ENCODE measurements at regions not wholly inside any gene's neighbourhood (a gene's known extent, or its start where the extent isn't known, plus 50 kb on each side); places are given as distances from the start of the nearest gene placed in this dataset.
"Not testable (repeated sequence)": the region's sequence is repeated elsewhere in the genome, so short reads cannot be mapped to it uniquely, and the experiment has no call there.

GRCh38 chr2:875687-876615 lies 74.7 kb upstream of the SNTG2 start:
- DNase-seq = no peak

GRCh38 chr2:873651-874580 lies 76.7 kb upstream of the SNTG2 start:
- DNase-seq = no peak

- DNase-seq = no peak
Measured at GRCh38 chr2:873027-873426, 77.6 kb upstream of the SNTG2 start.

DNA sequence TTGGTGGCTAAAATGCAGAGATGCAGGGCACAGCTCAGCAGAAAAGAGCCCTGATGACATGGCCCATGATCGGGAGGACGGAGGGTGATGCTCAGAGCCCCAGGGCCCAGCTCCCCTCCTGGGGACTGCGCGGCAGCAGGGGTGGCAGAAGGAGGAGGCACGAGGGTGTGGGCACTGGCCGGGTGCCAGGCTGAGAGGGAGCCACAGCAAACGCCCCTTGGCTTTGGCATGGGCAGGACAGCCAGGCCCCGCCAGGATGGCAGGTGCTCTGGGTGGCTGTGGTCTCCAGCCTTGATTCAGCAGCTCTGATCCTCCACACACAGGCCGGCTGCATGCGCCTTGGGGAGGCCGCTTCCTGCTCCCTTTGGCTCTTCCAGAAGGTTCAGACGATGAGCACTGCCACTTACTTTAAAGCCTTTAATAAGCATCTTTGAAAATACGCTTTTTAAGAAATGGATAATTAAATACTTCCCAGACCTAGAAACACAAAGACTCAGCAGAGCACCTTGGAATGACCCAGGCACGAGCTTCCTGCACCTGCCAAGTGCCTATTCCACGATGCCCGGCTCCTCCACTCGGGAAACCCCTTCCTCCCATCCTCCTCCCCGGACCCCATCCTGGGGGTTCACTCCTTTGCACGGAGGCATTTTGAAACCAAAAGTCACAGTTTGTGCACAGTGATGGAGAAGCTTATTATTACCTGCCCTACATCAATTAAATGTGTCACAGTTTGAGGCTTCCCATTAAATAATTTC lies 78.5 kb upstream of the SNTG2 start:
- DNase-seq = no peak

DNA sequence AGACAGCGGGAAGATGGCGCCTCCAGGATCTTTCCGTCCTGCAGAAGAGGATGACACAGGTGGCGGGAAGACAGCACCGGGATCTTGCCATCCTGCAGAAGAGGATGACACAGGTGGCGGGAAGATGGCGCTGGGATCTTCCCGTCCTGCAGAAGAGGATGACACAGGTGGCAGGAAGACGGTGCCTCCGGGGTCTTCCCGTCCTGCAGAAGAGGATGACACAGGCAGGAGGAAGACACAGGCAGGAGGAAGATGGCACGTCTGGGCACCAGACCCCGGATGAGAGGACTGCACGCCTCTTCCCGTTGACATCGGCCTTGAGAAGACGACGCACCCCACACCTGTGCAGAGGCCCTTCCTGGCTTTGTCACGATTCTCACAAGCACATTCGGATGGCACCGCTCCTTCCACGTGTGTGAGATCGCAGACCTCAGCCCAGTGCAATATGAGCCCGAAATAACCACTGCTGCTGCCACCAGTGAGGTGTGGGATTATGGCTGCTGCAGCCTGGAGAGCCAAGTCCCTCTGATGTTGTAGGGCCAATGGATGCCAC lies 79.4 kb upstream of the SNTG2 start:
- no peak for DNase-seq

GRCh38 chr2:870426-870825 lies 80.2 kb upstream of the SNTG2 start:
- no peak for DNase-seq

- DNase-seq = no peak
Measured at GRCh38 chr2:869894-870293, 80.8 kb upstream of the SNTG2 start.

- DNase-seq = no peak
Measured at GRCh38 chr2:869357-869871, 81.2 kb upstream of the SNTG2 start.

- not testable (repeated sequence) for DNase-seq
Measured at GRCh38 chr2:868857-869256, 81.8 kb upstream of the SNTG2 start.

GRCh38 chr2:867296-867695 lies 83.4 kb upstream of the SNTG2 start:
- DNase-seq = no peak

DNA sequence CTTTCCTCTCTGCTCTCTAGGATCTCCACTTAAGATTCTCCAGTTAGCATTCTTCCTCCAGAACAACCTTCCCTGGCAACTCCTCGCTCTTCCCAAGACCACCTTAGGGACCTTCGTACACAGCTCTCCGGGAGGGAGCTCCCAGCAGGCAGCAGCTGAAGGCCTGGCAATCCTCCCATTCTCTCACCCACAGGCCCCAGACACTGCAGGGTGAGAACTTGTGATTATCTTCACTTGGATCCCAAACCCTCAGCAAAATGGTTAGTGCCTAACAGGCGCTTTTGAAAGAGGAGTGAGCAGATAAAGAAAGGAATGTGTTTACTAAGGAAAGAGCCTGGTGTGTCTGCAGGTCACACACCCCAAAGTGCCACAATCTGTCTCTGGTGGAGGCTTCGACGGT lies 83.8 kb upstream of the SNTG2 start:
- no peak for DNase-seq

DNA sequence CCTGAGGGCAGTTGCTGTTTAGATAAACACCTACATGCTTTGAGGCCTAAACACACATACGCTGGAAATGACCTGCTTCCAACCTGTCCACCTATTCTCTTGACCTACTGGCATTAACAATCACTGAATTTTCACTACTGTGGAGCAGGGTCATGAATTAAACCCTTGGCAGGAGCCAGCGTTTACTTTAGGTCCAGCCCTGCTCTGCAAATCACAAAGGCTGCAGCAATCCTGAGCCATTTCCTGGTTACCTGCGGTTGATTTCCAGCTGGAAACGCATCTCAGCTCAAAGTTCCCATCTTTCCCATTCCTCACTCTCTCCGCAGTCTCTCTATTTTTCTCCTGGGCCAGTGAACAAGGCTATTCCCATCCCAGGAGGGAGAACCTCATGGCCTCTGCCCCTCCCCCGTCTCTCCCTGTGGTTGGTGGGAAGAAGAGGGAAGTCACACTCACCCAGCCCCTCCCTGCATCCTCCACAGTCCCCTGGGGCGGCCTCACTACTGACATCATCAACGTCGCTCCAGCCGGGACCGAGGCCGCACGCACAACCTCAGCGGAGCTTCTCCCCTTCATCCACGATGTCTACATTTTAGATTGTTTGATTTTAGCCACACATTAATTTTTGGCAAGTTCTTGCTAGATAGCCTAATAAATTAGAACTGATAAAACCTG lies 84.5 kb upstream of the SNTG2 start:
- DNase-seq = no peak

GRCh38 chr2:864501-865106 lies 86.0 kb upstream of the SNTG2 start:
- DNase-seq = no peak

DNA sequence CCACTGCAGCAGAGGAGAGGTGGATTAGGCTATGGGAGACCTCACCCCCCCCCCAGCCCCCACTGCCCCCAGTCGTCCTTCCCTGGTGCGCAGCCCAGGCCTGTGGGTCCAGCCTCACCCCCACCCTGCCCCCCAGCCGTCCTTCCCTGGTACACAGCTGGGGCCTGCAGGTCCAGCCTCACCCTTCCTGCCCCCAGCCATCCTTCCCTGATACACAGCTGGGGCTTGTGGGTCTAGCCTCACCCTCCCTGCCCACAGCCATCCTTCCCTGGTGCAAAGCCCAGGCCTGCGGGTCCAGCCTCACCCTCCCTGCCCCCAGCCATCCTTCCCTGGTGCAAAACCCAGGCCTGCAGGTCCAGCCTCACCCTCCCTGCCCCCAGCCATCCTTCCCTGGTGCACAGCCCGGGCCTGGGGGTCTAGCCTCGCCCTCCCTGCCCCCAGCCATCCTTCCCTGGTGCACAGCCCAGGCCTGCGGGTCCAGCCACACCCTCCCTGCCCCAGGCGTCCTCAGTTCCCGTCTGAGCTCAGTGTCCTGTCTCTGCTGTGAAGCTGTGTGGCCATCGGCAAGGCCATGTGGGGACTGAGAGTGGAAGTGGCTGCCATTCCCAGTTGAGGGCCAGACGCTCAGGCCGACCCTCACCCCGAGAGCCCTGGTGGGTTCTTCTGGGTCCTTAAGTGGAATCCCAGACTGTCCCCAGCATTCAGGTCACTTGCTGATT lies 86.8 kb upstream of the SNTG2 start:
- DNase-seq = no peak

DNA sequence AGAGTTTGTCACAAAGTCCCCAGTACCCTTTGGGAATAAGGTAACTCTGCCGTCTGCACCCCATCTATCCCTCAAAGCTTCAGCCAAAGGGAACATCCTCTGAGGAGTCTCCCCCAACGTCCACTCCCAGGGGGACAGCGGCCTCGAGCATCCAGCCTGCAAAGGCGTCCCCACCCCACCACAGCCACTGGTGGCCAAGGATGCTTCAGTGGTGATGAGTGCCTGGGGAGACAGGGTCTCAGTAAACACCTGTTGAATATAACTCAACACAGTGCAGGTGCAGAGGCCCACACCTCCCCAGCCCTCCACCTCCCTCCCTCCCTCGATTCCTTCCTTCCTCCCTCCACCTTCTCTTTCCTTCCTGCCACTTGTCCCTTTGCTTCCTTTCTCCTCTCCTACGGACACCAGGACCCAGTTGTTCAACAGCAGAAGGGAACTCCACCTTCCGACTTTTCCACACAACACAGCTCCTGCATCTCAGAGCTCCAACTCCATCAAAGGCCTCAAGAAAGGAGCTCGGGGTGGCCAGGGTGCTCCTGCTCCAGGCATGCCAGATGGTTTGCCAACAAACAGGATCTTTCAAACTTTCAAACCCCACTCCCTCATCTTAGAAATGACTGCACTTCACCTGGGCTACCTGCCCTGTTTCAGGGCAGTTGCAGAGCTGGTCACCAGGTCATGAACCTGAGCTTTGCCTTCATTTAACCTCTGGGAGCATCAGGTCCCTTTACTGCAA lies 87.8 kb upstream of the SNTG2 start:
- DNase-seq = no peak

DNA sequence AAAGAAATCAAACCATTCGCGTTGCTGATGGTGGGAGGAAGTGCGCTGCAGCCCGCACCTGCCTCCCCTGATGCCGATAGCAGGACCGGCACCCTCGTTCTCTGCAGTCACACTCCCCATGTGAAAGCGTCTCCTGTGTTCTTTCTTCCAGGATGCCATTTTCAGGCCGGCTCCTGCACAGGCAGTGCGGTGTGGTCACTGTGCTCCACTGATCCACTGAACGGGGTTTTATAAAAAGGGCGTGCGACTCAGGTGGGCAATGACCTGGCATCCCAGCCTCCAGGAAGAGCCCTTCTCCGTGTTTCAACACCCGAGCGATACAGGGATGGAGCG lies 88.3 kb upstream of the SNTG2 start:
- no peak for DNase-seq

GRCh38 chr2:861655-862354 lies 88.8 kb upstream of the SNTG2 start:
- DNase-seq = no peak

- DNase-seq = no peak
Measured at GRCh38 chr2:860259-860855, 90.3 kb upstream of the SNTG2 start.

DNA sequence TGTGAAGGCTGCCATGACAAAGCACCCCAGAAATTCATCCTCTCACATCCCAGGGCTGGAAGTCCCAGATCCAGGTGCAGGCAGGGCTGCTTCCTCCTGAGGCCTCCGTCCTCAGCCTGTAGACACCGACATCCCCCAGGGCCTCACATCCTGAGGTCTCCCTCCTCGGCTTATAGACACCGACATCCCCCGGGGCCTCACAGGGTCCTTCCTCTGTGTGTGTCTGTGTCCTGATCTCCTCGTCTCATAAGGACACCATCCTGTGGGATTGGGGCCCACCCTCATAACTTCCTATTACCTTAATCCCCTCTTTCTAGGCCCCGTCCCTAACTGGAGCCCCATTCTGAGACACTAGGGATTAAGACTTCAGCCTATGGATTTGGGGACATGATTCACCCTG lies 92.0 kb upstream of the SNTG2 start:
- DNase-seq = no peak

Measured in activated CD8-positive, alpha-beta memory T cell treated with anti-CD3 and anti-CD28 coated beads, Interleukin-2, amount 50 U/mL, for 4 hours (primary cell).